ENCODE measurements at regions not wholly inside any gene's neighbourhood (a gene's known extent, or its start where the extent isn't known, plus 50 kb on each side); places are given as distances from the start of the nearest gene placed in this dataset.

DNA sequence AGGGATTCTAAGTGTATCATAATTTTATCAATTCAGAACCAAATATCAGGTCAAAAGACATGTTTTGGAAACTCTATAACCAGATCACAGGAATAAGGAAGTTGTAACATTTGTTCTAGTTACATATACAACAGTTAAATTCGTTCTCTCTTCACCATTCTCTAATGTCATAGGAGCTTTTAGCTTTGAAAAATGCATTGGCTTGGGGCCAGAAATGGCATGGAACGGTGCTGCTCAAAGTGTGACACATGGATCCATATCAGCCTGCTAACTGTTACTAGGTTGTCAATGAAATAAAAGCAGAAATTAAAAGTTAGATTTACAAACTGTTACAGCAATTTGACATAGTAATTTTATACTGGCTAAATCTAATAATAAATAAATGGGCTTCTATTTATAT, 120.3 kb downstream of the LCA5 start:
- Histone ChIP-seq H3K27me3 (ENCODE audit: control insufficient read depth in 1 of 2, insufficient read depth in 2 of 2, low read length in 2 of 2) (no peaks in the 10 kb centered on the region), H3K27ac (ENCODE audit: extremely low read length, insufficient read depth, low read length) (no peak overlapping the region), H3K4me3 (replicated peaks in 1 of 3; ENCODE audit: insufficient read depth in 1 of 3, low read depth in 2 of 3, low read length in 3 of 3) (no peak overlapping the region), H3K4me2 (ENCODE audit: low read depth, low read length) (no peak overlapping the region), H2AFZ (ENCODE audit: low read length) (no peak overlapping the region), H3K36me3 (replicated peaks in 1 of 2; ENCODE audit: control insufficient read depth in 1 of 2, insufficient read depth in 2 of 2, low read length in 2 of 2) (no peaks in the 10 kb centered on the region), H3K4me1 (ENCODE audit: insufficient read depth, low read length) (no peaks in the 10 kb centered on the region), H3K79me2 (ENCODE audit: insufficient read depth, low read length) (no peaks in the 10 kb centered on the region), H3K9me3 (ENCODE audit: low read length) (no peaks in the 10 kb centered on the region), H4K20me1 (ENCODE audit: insufficient read depth, low read length) (no peaks in the 10 kb centered on the region), H3K9ac (ENCODE audit: insufficient read depth, low read depth, low read length) (no peak overlapping the region)
- intact Hi-C loops (cut with micrococcal nuclease; ENCODE audit: unreplicated experiment) (no loop called here), in situ Hi-C loops (cut with HindIII; ENCODE audit: extremely low pct_ligation_motif_present, low pct_unique_long_range_greater_than_20kb) (no loop called here)
- WGBS (ENCODE audit: low lambda C conversion rate), result 2% methylated on average over 2 of the region's 2 CpGs
- TF ChIP-seq CAMTA2 (CRISPR knock-in tag; IDR thresholded peaks at IDR 0.05; ENCODE audit: borderline replicate concordance) (no peak), TOPORS (CRISPR knock-in tag; IDR thresholded peaks at IDR 0.05) (no peak), REXO4 (CRISPR knock-in tag; IDR thresholded peaks at IDR 0.05; ENCODE audit: borderline replicate concordance) (no peak), RXRA (CRISPR knock-in tag; IDR thresholded peaks at IDR 0.05) (no peak), SAP130 (CRISPR knock-in tag; IDR thresholded peaks at IDR 0.05; ENCODE audit: low read depth) (no peak), MTA3 (CRISPR knock-in tag; IDR thresholded peaks at IDR 0.05) (no peak), ARID2 (CRISPR knock-in tag; IDR thresholded peaks at IDR 0.05; ENCODE audit: borderline replicate concordance) (no peak), GATAD1 (CRISPR knock-in tag; IDR thresholded peaks at IDR 0.05) (no peak), ZNF17 (CRISPR knock-in tag; IDR thresholded peaks at IDR 0.05) (no peak)
- TF ChIP-seq, protein P1, sequence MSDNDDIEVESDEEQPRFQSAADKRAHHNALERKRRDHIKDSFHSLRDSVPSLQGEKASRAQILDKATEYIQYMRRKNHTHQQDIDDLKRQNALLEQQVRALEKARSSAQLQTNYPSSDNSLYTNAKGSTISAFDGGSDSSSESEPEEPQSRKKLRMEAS (IDR thresholded peaks at IDR 0.05), result no peak
- TF ChIP-seq, protein P2, sequence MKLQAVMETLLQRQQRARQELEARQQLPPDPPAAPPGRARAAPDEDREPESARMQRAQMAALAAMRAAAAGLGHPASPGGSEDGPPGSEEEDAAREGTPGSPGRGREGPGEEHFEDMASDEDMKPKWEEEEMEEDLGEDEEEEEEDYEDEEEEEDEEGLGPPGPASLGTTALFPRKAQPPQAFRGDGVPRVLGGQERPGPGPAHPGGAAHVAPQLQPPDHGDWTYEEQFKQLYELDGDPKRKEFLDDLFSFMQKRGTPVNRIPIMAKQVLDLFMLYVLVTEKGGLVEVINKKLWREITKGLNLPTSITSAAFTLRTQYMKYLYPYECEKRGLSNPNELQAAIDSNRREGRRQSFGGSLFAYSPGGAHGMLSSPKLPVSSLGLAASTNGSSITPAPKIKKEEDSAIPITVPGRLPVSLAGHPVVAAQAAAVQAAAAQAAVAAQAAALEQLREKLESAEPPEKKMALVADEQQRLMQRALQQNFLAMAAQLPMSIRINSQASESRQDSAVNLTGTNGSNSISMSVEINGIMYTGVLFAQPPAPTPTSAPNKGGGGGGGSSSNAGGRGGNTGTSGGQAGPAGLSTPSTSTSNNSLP (IDR thresholded peaks at IDR 0.05; ENCODE audit: low read depth, low read length), result no peak
- TF ChIP-seq, protein P3, sequence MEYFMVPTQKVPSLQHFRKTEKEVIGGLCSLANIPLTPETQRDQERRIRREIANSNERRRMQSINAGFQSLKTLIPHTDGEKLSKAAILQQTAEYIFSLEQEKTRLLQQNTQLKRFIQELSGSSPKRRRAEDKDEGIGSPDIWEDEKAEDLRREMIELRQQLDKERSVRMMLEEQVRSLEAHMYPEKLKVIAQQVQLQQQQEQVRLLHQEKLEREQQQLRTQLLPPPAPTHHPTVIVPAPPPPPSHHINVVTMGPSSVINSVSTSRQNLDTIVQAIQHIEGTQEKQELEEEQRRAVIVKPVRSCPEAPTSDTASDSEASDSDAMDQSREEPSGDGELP (IDR thresholded peaks at IDR 0.05; ENCODE audit: borderline replicate concordance, low read depth), result no peak
- TF ChIP-seq, protein P4, sequence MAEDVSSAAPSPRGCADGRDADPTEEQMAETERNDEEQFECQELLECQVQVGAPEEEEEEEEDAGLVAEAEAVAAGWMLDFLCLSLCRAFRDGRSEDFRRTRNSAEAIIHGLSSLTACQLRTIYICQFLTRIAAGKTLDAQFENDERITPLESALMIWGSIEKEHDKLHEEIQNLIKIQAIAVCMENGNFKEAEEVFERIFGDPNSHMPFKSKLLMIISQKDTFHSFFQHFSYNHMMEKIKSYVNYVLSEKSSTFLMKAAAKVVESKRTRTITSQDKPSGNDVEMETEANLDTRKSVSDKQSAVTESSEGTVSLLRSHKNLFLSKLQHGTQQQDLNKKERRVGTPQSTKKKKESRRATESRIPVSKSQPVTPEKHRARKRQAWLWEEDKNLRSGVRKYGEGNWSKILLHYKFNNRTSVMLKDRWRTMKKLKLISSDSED (CRISPR knock-in tag; IDR thresholded peaks at IDR 0.05), result no peak
- TF ChIP-seq, protein P5, sequence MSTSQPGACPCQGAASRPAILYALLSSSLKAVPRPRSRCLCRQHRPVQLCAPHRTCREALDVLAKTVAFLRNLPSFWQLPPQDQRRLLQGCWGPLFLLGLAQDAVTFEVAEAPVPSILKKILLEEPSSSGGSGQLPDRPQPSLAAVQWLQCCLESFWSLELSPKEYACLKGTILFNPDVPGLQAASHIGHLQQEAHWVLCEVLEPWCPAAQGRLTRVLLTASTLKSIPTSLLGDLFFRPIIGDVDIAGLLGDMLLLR (CRISPR knock-in tag; IDR thresholded peaks at IDR 0.05), result no peak
- TF ChIP-seq, protein P6, sequence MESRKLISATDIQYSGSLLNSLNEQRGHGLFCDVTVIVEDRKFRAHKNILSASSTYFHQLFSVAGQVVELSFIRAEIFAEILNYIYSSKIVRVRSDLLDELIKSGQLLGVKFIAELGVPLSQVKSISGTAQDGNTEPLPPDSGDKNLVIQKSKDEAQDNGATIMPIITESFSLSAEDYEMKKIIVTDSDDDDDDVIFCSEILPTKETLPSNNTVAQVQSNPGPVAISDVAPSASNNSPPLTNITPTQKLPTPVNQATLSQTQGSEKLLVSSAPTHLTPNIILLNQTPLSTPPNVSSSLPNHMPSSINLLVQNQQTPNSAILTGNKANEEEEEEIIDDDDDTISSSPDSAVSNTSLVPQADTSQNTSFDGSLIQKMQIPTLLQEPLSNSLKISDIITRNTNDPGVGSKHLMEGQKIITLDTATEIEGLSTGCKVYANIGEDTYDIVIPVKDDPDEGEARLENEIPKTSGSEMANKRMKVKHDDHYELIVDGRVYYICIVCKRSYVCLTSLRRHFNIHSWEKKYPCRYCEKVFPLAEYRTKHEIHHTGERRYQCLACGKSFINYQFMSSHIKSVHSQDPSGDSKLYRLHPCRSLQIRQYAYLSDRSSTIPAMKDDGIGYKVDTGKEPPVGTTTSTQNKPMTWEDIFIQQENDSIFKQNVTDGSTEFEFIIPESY (CRISPR knock-in tag; IDR thresholded peaks at IDR 0.05), result no peak
- ATAC-seq, result no peak
- ChIA-PET POLR2A (no interaction called here), CTCF (ENCODE audit: low intra/inter-chr PET ratio, low total read pairs) (no interaction called here)
- DNase-seq (ENCODE audit: low spot score), result no peak
- no TSS peak for BruUV-seq (replicated peaks)
- no peak for FAIRE-seq

Data from HepG2 (cell line).